ENCODE measurements at regions not wholly inside any gene's neighbourhood (a gene's known extent, or its start where the extent isn't known, plus 50 kb on each side); places are given as distances from the start of the nearest gene placed in this dataset.
"Not testable (repeated sequence)": the region's sequence is repeated elsewhere in the genome, so short reads cannot be mapped to it uniquely, and the experiment has no call there.

GRCh38 chr13:38415233-38415632, 65.6 kb downstream of the UFM1 start:
- DNase-seq = no peak

- no peak for DNase-seq
Measured at GRCh38 chr13:38417241-38417640, 67.6 kb downstream of the UFM1 start.

- DNase-seq = no peak
Measured at GRCh38 chr13:38417727-38418126, 68.1 kb downstream of the UFM1 start.

GRCh38 chr13:38418286-38418685, 68.6 kb downstream of the UFM1 start:
- DNase-seq = no peak

- no peak for DNase-seq
Measured at GRCh38 chr13:38419312-38419873, 69.7 kb downstream of the UFM1 start.

GRCh38 chr13:38421590-38422560, 72.2 kb downstream of the UFM1 start:
- no peak for DNase-seq

GRCh38 chr13:38429916-38430315, 80.3 kb downstream of the UFM1 start:
- no peak for DNase-seq

- no peak for DNase-seq
Measured at GRCh38 chr13:38430796-38431195, 81.1 kb downstream of the UFM1 start.

GRCh38 chr13:38440666-38441065, 91.0 kb downstream of the UFM1 start:
- no peak for DNase-seq

GRCh38 chr13:38444904-38445303, 95.3 kb downstream of the UFM1 start:
- DNase-seq = no peak

GRCh38 chr13:38452656-38453055, 103.0 kb downstream of the UFM1 start:
- DNase-seq = no peak

GRCh38 chr13:38462605-38463004, 113.0 kb downstream of the UFM1 start:
- no peak for DNase-seq

- no peak for DNase-seq
Measured at GRCh38 chr13:38463048-38463447, 113.4 kb downstream of the UFM1 start.

- not testable (repeated sequence) for DNase-seq
Measured at GRCh38 chr13:38472411-38472810, 122.8 kb downstream of the UFM1 start.

GRCh38 chr13:38473305-38473704, 123.7 kb downstream of the UFM1 start:
- DNase-seq = no peak

GRCh38 chr13:38477676-38478075, 128.0 kb downstream of the UFM1 start:
- DNase-seq = no peak

- DNase-seq = no peak
Measured at GRCh38 chr13:38483623-38484022, 134.0 kb downstream of the UFM1 start.

- no peak for DNase-seq
Measured at GRCh38 chr13:38490657-38491056, 141.0 kb downstream of the UFM1 start.

GRCh38 chr13:38494445-38494844, 144.8 kb downstream of the UFM1 start:
- no peak for DNase-seq

- no peak for DNase-seq
Measured at GRCh38 chr13:38496917-38497316, 147.3 kb downstream of the UFM1 start.

- DNase-seq = no peak
Measured at GRCh38 chr13:38498271-38498670, 148.6 kb downstream of the UFM1 start.

GRCh38 chr13:38514575-38514974, 164.9 kb downstream of the UFM1 start:
- DNase-seq = peak; percentile 36

GRCh38 chr13:38518328-38518727, 168.5 kb upstream of the FREM2 start:
- DNase-seq = no peak

- no peak for DNase-seq
Measured at GRCh38 chr13:38519229-38519911, 167.5 kb upstream of the FREM2 start.
